ENCODE measurements at regions not wholly inside any gene's neighbourhood (a gene's known extent, or its start where the extent isn't known, plus 50 kb on each side); places are given as distances from the start of the nearest gene placed in this dataset.

GRCh38 chr6:40177598-40177997 lies 243.3 kb upstream of the MOCS1 start:
- H3K4me3 ChIP-seq (ENCODE audit: low read depth in 2 of 2, low read length in 1 of 2), result no peak overlapping the region
- CTCF ChIA-PET, result no interaction called here
- no peaks in the 10 kb centered on the region for H3K27me3 ChIP-seq (ENCODE audit: insufficient read depth)
- no peaks in the 10 kb centered on the region for H4K20me1 ChIP-seq (ENCODE audit: insufficient read depth)
- H3K79me2 ChIP-seq (ENCODE audit: insufficient read depth), result no peaks in the 10 kb centered on the region
- H3F3A ChIP-seq (replicated peaks; ENCODE audit: insufficient read depth), result no peaks in the 10 kb centered on the region
- H3K4me1 ChIP-seq (ENCODE audit: control insufficient read depth in 1 of 2, insufficient read depth in 2 of 2, low read depth in 1 of 2, low read length in 1 of 2), result no peaks in the 10 kb centered on the region
- H3K9ac ChIP-seq, result no peak overlapping the region
- no peak overlapping the region for H3K4me2 ChIP-seq
- H3K27ac ChIP-seq (ENCODE audit: low read depth in 2 of 2, low read length in 1 of 2), result no peak overlapping the region
- no peaks in the 10 kb centered on the region for H3K36me3 ChIP-seq (replicated peaks in 1 of 2; ENCODE audit: control insufficient read depth in 1 of 2, insufficient read depth in 2 of 2, low read length in 1 of 2)
- TF ChIP-seq PBX3 (IDR thresholded peaks at IDR 0.05) (no peak), REST (IDR thresholded peaks at IDR 0.05; ENCODE audit: low read depth, low read length) (no peak), SIN3A (IDR thresholded peaks at IDR 0.05; ENCODE audit: borderline replicate concordance, low read depth, low read length) (no peak), POLR2AphosphoS5 (IDR thresholded peaks at IDR 0.05; ENCODE audit: low read depth, low read length) (no peak), RFX5 (IDR thresholded peaks at IDR 0.05; ENCODE audit: low read length) (no peak), MEF2A (IDR thresholded peaks at IDR 0.05; ENCODE audit: borderline replicate concordance, low read depth) (no peak), RAD21 (IDR thresholded peaks at IDR 0.05; ENCODE audit: low read length) (no peak), CHD2 (IDR thresholded peaks at IDR 0.05; ENCODE audit: low read length, partially characterized antibody) (no peak), NFIC (IDR thresholded peaks at IDR 0.05; ENCODE audit: borderline replicate concordance) (no peak), EP300 (IDR thresholded peaks at IDR 0.05; ENCODE audit: borderline replicate concordance in 1 of 2, low read depth in 1 of 2, low read length in 1 of 2) (no peak), EZH2phosphoT487 (IDR thresholded peaks at IDR 0.05; ENCODE audit: borderline replicate concordance, low read depth) (no peak), MXI1 (IDR thresholded peaks at IDR 0.05; ENCODE audit: low read depth, low read length) (no peak), TEAD4 (IDR thresholded peaks at IDR 0.05; ENCODE audit: borderline replicate concordance, insufficient read depth) (no peak), GABPA (IDR thresholded peaks at IDR 0.05; ENCODE audit: low read depth) (no peak), ZBTB33 (IDR thresholded peaks at IDR 0.05; ENCODE audit: borderline replicate concordance, low read depth) (no peak), TCF12 (IDR thresholded peaks at IDR 0.05) (no peak), RCOR1 (IDR thresholded peaks at IDR 0.05; ENCODE audit: low read length) (no peak), GATA2 (CRISPR knock-in tag; IDR thresholded peaks at IDR 0.05) (no peak)
- WGBS (ENCODE audit: low lambda C conversion rate), result 22% methylated on average over 1 of the region's 1 CpG
- POLR2A ChIA-PET, result no interaction called here
- DNase-seq, result no peak
- no peaks in the 10 kb centered on the region for H3K9me3 ChIP-seq
- H2AFZ ChIP-seq (ENCODE audit: low read depth), result no peak overlapping the region
- no peaks in the 10 kb centered on the region for H3K9me2 ChIP-seq
